NOMO-1 treated with DMSO at 0.1 percent for 48 hours (cell line): ENCODE measurements at regions not wholly inside any gene's neighbourhood (a gene's known extent, or its start where the extent isn't known, plus 50 kb on each side); places are given as distances from the start of the nearest gene placed in this dataset.

ENCODE experiments used
- DNase-seq: peaks from one replicate; lab custom pipeline; 2025; ENCODE audit not compliant: unreplicated experiment; lab: John Stamatoyannopoulos, UW

- DNase-seq, result no peak
Observed at GRCh38 chr1:62981434-62981833, 197.5 kb downstream of the ATG4C start.

GRCh38 chr1:62988867-62989266, 204.9 kb downstream of the ATG4C start:
- DNase-seq, result no peak

- DNase-seq, result no peak
Observed at GRCh38 chr1:62989497-62989896, 205.6 kb downstream of the ATG4C start.

GRCh38 chr1:62991152-62991551, 207.2 kb downstream of the ATG4C start:
- no peak for DNase-seq

GRCh38 chr1:62993844-62994243, 209.9 kb downstream of the ATG4C start:
- DNase-seq, result no peak

- DNase-seq, result no peak
Observed at GRCh38 chr1:62995173-62995572, 211.2 kb downstream of the ATG4C start.

GRCh38 chr1:62997884-62998283, 214.0 kb downstream of the ATG4C start:
- no peak for DNase-seq

GRCh38 chr1:62998845-62999649, 215.1 kb downstream of the ATG4C start:
- DNase-seq, result no peak

GRCh38 chr1:63000508-63000907, 216.6 kb downstream of the ATG4C start:
- DNase-seq, result no peak

- DNase-seq, result no peak
Observed at GRCh38 chr1:63004868-63005267, 220.9 kb downstream of the ATG4C start.

- no peak for DNase-seq
Observed at GRCh38 chr1:63005812-63006211, 221.9 kb downstream of the ATG4C start.

GRCh38 chr1:63009421-63009820, 225.5 kb downstream of the ATG4C start:
- DNase-seq, result no peak

GRCh38 chr1:63010913-63011660, 227.2 kb downstream of the ATG4C start:
- DNase-seq, result no peak

GRCh38 chr1:63012339-63012738, 228.4 kb downstream of the ATG4C start:
- no peak for DNase-seq

GRCh38 chr1:63014267-63014666, 230.3 kb downstream of the ATG4C start:
- DNase-seq, result no peak

- DNase-seq, result no peak
Observed at GRCh38 chr1:63022319-63022718, 238.4 kb downstream of the ATG4C start.

GRCh38 chr1:63023171-63023570, 239.2 kb downstream of the ATG4C start:
- DNase-seq, result no peak

GRCh38 chr1:63023637-63024036, 239.7 kb downstream of the ATG4C start:
- DNase-seq, result no peak

- DNase-seq, result no peak
Observed at GRCh38 chr1:63024132-63024531, 240.2 kb downstream of the ATG4C start.

GRCh38 chr1:63027176-63027575, 243.2 kb downstream of the ATG4C start:
- DNase-seq, result no peak

- no peak for DNase-seq
Observed at GRCh38 chr1:63032171-63032570, 248.2 kb downstream of the ATG4C start.

- DNase-seq, result no peak
Observed at GRCh38 chr1:63033211-63033610, 249.3 kb downstream of the ATG4C start.
